ENCODE measurements at regions not wholly inside any gene's neighbourhood (a gene's known extent, or its start where the extent isn't known, plus 50 kb on each side); places are given as distances from the start of the nearest gene placed in this dataset.

- no peak for DNase-seq (ENCODE audit: low read depth, low spot score)
- in situ Hi-C loops (cut with HindIII; ENCODE audit: low pct_unique_long_range_greater_than_20kb, low sequenced_read_pairs) = no loop called here
Measured at GRCh38 chr18:69265656-69266055, 135.0 kb upstream of the DOK6 start.

GRCh38 chr18:69267895-69268294 lies 132.8 kb upstream of the DOK6 start:
- DNase-seq (ENCODE audit: low read depth, low spot score) = no peak
- in situ Hi-C loops (cut with HindIII; ENCODE audit: low pct_unique_long_range_greater_than_20kb, low sequenced_read_pairs) = no loop called here

- DNase-seq (ENCODE audit: low read depth, low spot score) = no peak
- in situ Hi-C loops (cut with HindIII; ENCODE audit: low pct_unique_long_range_greater_than_20kb, low sequenced_read_pairs) = no loop called here
Measured at GRCh38 chr18:69282371-69282770, 118.3 kb upstream of the DOK6 start.

- in situ Hi-C loops (cut with HindIII; ENCODE audit: low pct_unique_long_range_greater_than_20kb, low sequenced_read_pairs) = no loop called here
Measured at GRCh38 chr18:69291044-69291443, 109.6 kb upstream of the DOK6 start.

GRCh38 chr18:69291755-69292154 lies 108.9 kb upstream of the DOK6 start:
- no peak for DNase-seq (ENCODE audit: low read depth, low spot score)
- in situ Hi-C loops (cut with HindIII; ENCODE audit: low pct_unique_long_range_greater_than_20kb, low sequenced_read_pairs) = no loop called here

More at GRCh38 chr18:69291044-69291443, 109.6 kb upstream of the DOK6 start:
- DNase-seq (ENCODE audit: low read depth, low spot score) = no peak

- in situ Hi-C loops (cut with HindIII; ENCODE audit: low pct_unique_long_range_greater_than_20kb, low sequenced_read_pairs) = no loop called here
Measured at GRCh38 chr18:69300185-69300584, 100.5 kb upstream of the DOK6 start.

GRCh38 chr18:69308619-69309018 lies 92.1 kb upstream of the DOK6 start:
- in situ Hi-C loops (cut with HindIII; ENCODE audit: low pct_unique_long_range_greater_than_20kb, low sequenced_read_pairs) = no loop called here
- no peak for DNase-seq (ENCODE audit: low read depth, low spot score)

More at GRCh38 chr18:69300185-69300584, 100.5 kb upstream of the DOK6 start:
- DNase-seq (ENCODE audit: low read depth, low spot score) = no peak

- DNase-seq (ENCODE audit: low read depth, low spot score) = no peak
- in situ Hi-C loops (cut with HindIII; ENCODE audit: low pct_unique_long_range_greater_than_20kb, low sequenced_read_pairs) = no loop called here
Measured at GRCh38 chr18:69326094-69326493, 74.6 kb upstream of the DOK6 start.

GRCh38 chr18:69328086-69328485 lies 72.6 kb upstream of the DOK6 start:
- in situ Hi-C loops (cut with HindIII; ENCODE audit: low pct_unique_long_range_greater_than_20kb, low sequenced_read_pairs) = no loop called here
- DNase-seq (ENCODE audit: low read depth, low spot score) = no peak

- DNase-seq (ENCODE audit: low read depth, low spot score) = no peak
- in situ Hi-C loops (cut with HindIII; ENCODE audit: low pct_unique_long_range_greater_than_20kb, low sequenced_read_pairs) = no loop called here
Measured at GRCh38 chr18:69330385-69331005, 70.2 kb upstream of the DOK6 start.

- DNase-seq (ENCODE audit: low read depth, low spot score) = no peak
- in situ Hi-C loops (cut with HindIII; ENCODE audit: low pct_unique_long_range_greater_than_20kb, low sequenced_read_pairs) = no loop called here
Measured at GRCh38 chr18:69349912-69350597, 50.6 kb upstream of the DOK6 start.
